ENCODE measurements at regions not wholly inside any gene's neighbourhood (a gene's known extent, or its start where the extent isn't known, plus 50 kb on each side); places are given as distances from the start of the nearest gene placed in this dataset.

DNA sequence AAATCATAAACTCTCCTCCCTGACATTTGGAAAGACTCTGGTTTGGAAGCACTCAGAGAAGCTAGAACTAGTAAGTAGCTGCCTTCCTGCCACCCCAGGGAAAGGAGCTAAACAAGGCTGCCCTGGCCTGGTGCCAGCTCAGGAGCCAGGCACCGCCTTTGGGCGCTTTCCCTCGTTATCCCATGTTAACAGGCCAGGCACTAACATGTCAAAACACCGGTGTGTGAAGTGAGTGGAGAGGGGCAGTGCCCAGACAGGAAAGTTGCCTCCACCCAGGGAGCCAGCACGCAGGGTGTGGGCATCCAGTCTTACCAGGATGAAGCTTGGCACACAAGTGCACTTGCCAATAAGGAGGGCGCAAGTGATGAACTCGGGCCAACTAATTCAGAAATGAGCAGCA, 346.8 kb downstream of the RRAGC start:
- Histone ChIP-seq H3K79me2 (replicated peaks; ENCODE audit: insufficient read depth, low read length) (no peaks in the 10 kb centered on the region), H3F3A (ENCODE audit: insufficient read depth, low read length, poor library complexity, severe bottlenecking) (no peaks in the 10 kb centered on the region), H3K9me2 (ENCODE audit: insufficient read depth, low read length) (no peaks in the 10 kb centered on the region), H3K27ac (ENCODE audit: low read length) (no peak overlapping the region), H2AFZ (ENCODE audit: low read depth, low read length) (no peak overlapping the region), H3K9me3 (ENCODE audit: low read length) (no peaks in the 10 kb centered on the region), H3K27me3 (ENCODE audit: insufficient read depth, low read depth, low read length) (no peaks in the 10 kb centered on the region), H3K9ac (ENCODE audit: low read length) (no peak overlapping the region), H4K20me1 (ENCODE audit: insufficient read depth) (no peaks in the 10 kb centered on the region), H3K4me3 (ENCODE audit: low read length) (no peak overlapping the region), H3K36me3 (ENCODE audit: insufficient read depth, low read length) (no peaks in the 10 kb centered on the region), H3K4me2 (ENCODE audit: low read length) (no peak overlapping the region)
- no peak for TF ChIP-seq MXI1 (conservative IDR thresholded peaks at IDR 0.05; ENCODE audit: poor library complexity, severe bottlenecking)
- no peak for TF ChIP-seq REST (IDR thresholded peaks at IDR 0.05; ENCODE audit: borderline replicate concordance)
- TF ChIP-seq SMC3 (conservative IDR thresholded peaks at IDR 0.05; ENCODE audit: poor library complexity) = no peak
- no peak for TF ChIP-seq POLR2AphosphoS5 (IDR thresholded peaks at IDR 0.05)
- TF ChIP-seq, protein P1, sequence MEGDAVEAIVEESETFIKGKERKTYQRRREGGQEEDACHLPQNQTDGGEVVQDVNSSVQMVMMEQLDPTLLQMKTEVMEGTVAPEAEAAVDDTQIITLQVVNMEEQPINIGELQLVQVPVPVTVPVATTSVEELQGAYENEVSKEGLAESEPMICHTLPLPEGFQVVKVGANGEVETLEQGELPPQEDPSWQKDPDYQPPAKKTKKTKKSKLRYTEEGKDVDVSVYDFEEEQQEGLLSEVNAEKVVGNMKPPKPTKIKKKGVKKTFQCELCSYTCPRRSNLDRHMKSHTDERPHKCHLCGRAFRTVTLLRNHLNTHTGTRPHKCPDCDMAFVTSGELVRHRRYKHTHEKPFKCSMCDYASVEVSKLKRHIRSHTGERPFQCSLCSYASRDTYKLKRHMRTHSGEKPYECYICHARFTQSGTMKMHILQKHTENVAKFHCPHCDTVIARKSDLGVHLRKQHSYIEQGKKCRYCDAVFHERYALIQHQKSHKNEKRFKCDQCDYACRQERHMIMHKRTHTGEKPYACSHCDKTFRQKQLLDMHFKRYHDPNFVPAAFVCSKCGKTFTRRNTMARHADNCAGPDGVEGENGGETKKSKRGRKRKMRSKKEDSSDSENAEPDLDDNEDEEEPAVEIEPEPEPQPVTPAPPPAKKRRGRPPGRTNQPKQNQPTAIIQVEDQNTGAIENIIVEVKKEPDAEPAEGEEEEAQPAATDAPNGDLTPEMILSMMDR (IDR thresholded peaks at IDR 0.05; ENCODE audit: poor library complexity, severe bottlenecking) = no peak
- TF ChIP-seq RAD21 (conservative IDR thresholded peaks at IDR 0.05) = no peak
- no peak for TF ChIP-seq TAF1 (IDR thresholded peaks at IDR 0.05; ENCODE audit: low read depth)
- TF ChIP-seq EP300 (conservative IDR thresholded peaks at IDR 0.05; ENCODE audit: poor library complexity, severe bottlenecking) = no peak
- no peak for TF ChIP-seq EZH2 (IDR thresholded peaks at IDR 0.05; ENCODE audit: borderline replicate concordance, insufficient read depth, low read length, poor library complexity, severe bottlenecking)

GRCh38 chr1:38512024-38512767, 347.4 kb downstream of the RRAGC start:
- no peak overlapping the region for H3K4me3 ChIP-seq (ENCODE audit: low read length)
- H3K27ac ChIP-seq (ENCODE audit: low read length) = no peak overlapping the region
- no peaks in the 10 kb centered on the region for H3K36me3 ChIP-seq (ENCODE audit: insufficient read depth, low read length)
- H3K4me2 ChIP-seq (ENCODE audit: low read length) = no peak overlapping the region
- no peaks in the 10 kb centered on the region for H3K9me2 ChIP-seq (ENCODE audit: insufficient read depth, low read length)
- no peak overlapping the region for H3K9ac ChIP-seq (ENCODE audit: low read length)
- no peaks in the 10 kb centered on the region for H4K20me1 ChIP-seq (ENCODE audit: insufficient read depth)
- no peaks in the 10 kb centered on the region for H3K9me3 ChIP-seq (ENCODE audit: low read length)
- no peaks in the 10 kb centered on the region for H3K79me2 ChIP-seq (replicated peaks; ENCODE audit: insufficient read depth, low read length)
- no peaks in the 10 kb centered on the region for H3F3A ChIP-seq (ENCODE audit: insufficient read depth, low read length, poor library complexity, severe bottlenecking)
- TF ChIP-seq SMC3 (conservative IDR thresholded peaks at IDR 0.05; ENCODE audit: poor library complexity) = no peak
- TF ChIP-seq EP300 (conservative IDR thresholded peaks at IDR 0.05; ENCODE audit: poor library complexity, severe bottlenecking) = no peak
- TF ChIP-seq MXI1 (conservative IDR thresholded peaks at IDR 0.05; ENCODE audit: poor library complexity, severe bottlenecking) = no peak
- TF ChIP-seq, protein P1 (IDR thresholded peaks at IDR 0.05; ENCODE audit: poor library complexity, severe bottlenecking) = no peak
- no peak for TF ChIP-seq POLR2AphosphoS5 (IDR thresholded peaks at IDR 0.05)
- TF ChIP-seq EZH2 (IDR thresholded peaks at IDR 0.05; ENCODE audit: borderline replicate concordance, insufficient read depth, low read length, poor library complexity, severe bottlenecking) = no peak
- no peak for TF ChIP-seq REST (IDR thresholded peaks at IDR 0.05; ENCODE audit: borderline replicate concordance)
- TF ChIP-seq TAF1 (IDR thresholded peaks at IDR 0.05; ENCODE audit: low read depth) = no peak
- no peak for TF ChIP-seq RAD21 (conservative IDR thresholded peaks at IDR 0.05)
- no peak overlapping the region for H2AFZ ChIP-seq (ENCODE audit: low read depth, low read length)
- no peaks in the 10 kb centered on the region for H3K27me3 ChIP-seq (ENCODE audit: insufficient read depth, low read depth, low read length)

All from neural cell (in vitro differentiated cells).